ENCODE measurements at regions not wholly inside any gene's neighbourhood (a gene's known extent, or its start where the extent isn't known, plus 50 kb on each side); places are given as distances from the start of the nearest gene placed in this dataset.

GRCh38 chr3:147652651-147653366, 243.6 kb downstream of the ZIC1 start:
- H3K4me1 ChIP-seq = no peaks in the 10 kb centered on the region
- no peaks in the 10 kb centered on the region for H4K20me1 ChIP-seq
- no peak for TF ChIP-seq Cebpa-rat (IDR thresholded peaks at IDR 0.05)
- no peak overlapping the region for H3K4me2 ChIP-seq
- no peaks in the 10 kb centered on the region for H3K27me3 ChIP-seq
- no peak overlapping the region for H3K27ac ChIP-seq
- no peaks in the 10 kb centered on the region for H3K36me3 ChIP-seq
- no peak overlapping the region for H3K9ac ChIP-seq
- H3K9me3 ChIP-seq (replicated peaks in 1 of 11) = no peaks in the 10 kb centered on the region
- no peak overlapping the region for H3K4me3 ChIP-seq

DNA sequence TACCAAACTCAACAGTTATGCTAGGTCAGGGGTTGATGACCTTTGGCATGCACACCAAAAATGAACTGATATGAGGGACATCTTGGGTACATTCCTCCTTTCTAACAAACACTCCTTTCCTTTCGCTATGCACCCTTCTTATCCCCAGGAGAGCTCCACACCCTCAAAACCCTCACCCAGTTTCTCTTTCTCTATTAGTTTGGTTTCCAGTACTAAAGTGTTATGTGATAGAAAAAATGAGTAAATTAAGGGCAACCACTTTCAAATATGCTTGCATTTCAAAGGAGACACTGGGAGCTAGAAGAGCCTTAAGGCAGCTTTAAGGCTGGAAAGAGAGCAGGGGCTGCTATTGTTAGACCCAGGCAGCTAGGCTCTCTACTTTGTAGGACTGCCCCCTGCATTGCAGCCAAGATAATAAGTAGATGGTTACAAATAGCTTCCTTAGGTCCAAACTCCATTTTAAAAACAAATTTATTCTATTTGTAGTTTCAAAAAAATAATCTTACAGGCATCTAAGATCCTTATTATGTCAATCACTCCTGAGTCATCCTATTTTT, 244.3 kb downstream of the ZIC1 start:
- H3K36me3 ChIP-seq = no peaks in the 10 kb centered on the region
- H3K27me3 ChIP-seq = no peaks in the 10 kb centered on the region
- H3K4me1 ChIP-seq = no peaks in the 10 kb centered on the region
- no peak for TF ChIP-seq Cebpa-rat (IDR thresholded peaks at IDR 0.05)
- H3K4me3 ChIP-seq = no peak overlapping the region
- H3K27ac ChIP-seq = no peak overlapping the region
- H3K9me3 ChIP-seq (replicated peaks in 1 of 11) = no peaks in the 10 kb centered on the region
- no peak overlapping the region for H3K4me2 ChIP-seq
- no peak overlapping the region for H3K9ac ChIP-seq
- no peaks in the 10 kb centered on the region for H4K20me1 ChIP-seq

DNA sequence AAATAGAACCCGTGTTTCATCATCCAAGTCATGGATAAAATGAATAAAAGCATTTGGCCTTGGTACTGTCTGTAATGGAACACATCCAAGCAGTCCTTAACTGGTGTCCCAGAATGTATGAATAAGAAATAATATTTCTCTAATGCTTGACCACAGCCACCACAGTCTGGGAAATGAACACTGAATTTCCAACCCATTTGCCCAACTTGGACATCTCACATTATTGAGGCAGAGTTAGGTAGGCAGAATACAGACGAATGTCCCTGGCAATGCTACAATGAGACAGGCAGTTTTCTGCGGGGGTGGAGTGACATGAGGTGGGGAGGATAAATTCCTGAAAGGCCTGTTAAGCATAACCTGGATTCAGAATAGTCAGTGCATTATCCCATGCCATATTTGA, 245.7 kb downstream of the ZIC1 start:
- no peak for TF ChIP-seq Cebpa-rat (IDR thresholded peaks at IDR 0.05)
- Histone ChIP-seq H3K4me3 (no peak overlapping the region), H3K9me3 (replicated peaks in 1 of 11) (no peaks in the 10 kb centered on the region), H3K4me2 (no peak overlapping the region), H3K36me3 (no peaks in the 10 kb centered on the region), H4K20me1 (no peaks in the 10 kb centered on the region), H3K27ac (no peak overlapping the region), H3K4me1 (peaks cover 0 to 10% (median 0%) of the 10 kb centered on the region in 10 experiments; a peak in 3 of 20 replicates), H3K9ac (no peak overlapping the region), H3K27me3 (no peaks in the 10 kb centered on the region)

GRCh38 chr3:147655236-147655635, 246.1 kb downstream of the ZIC1 start:
- Histone ChIP-seq H3K9me3 (replicated peaks in 1 of 11) (no peaks in the 10 kb centered on the region), H4K20me1 (no peaks in the 10 kb centered on the region), H3K36me3 (no peaks in the 10 kb centered on the region), H3K4me1 (peaks cover 0 to 10% (median 0%) of the 10 kb centered on the region in 10 experiments; a peak in 3 of 20 replicates), H3K4me3 (no peak overlapping the region), H3K4me2 (no peak overlapping the region), H3K27me3 (no peaks in the 10 kb centered on the region), H3K27ac (no peak overlapping the region), H3K9ac (no peak overlapping the region)
- TF ChIP-seq Cebpa-rat (IDR thresholded peaks at IDR 0.05) = no peak

- Histone ChIP-seq H3K36me3 (no peaks in the 10 kb centered on the region), H3K27ac (no peak overlapping the region), H3K4me2 (no peak overlapping the region), H3K9ac (no peak overlapping the region), H3K4me3 (no peak overlapping the region), H3K4me1 (peaks cover 0 to 10% (median 0%) of the 10 kb centered on the region in 10 experiments; a peak in 3 of 20 replicates), H3K9me3 (replicated peaks in 1 of 11) (no peaks in the 10 kb centered on the region), H3K27me3 (no peaks in the 10 kb centered on the region), H4K20me1 (no peaks in the 10 kb centered on the region)
- TF ChIP-seq Cebpa-rat (IDR thresholded peaks at IDR 0.05) = no peak
These were observed 246.9 kb downstream of the ZIC1 start for GRCh38 chr3:147656023-147656422.

GRCh38 chr3:147661916-147662315, 252.8 kb downstream of the ZIC1 start:
- no peaks in the 10 kb centered on the region for H3K9me3 ChIP-seq (replicated peaks in 1 of 11)
- H3K4me3 ChIP-seq = no peak overlapping the region
- no peaks in the 10 kb centered on the region for H3K27me3 ChIP-seq

DNA sequence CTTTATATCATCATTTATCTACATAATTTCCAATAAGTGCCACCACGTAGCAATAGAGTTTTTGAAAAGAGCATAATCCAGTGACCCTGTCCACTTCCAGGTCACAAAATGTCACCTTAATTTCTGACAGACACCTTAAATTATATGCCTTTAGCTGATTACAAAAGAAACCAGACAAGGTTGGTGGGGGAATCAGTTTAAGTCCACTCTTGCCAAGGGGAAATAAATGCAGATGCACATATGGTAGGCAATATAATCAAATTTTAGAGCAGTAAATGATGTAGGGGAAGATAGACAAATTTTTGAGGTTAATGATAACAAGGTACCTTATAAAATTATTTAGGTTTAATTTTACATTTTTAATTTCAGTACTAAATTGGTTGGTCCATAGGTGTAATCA, 253.5 kb downstream of the ZIC1 start:
- Histone ChIP-seq H4K20me1 (no peaks in the 10 kb centered on the region), H3K9ac (no peak overlapping the region), H3K27me3 (no peaks in the 10 kb centered on the region), H3K4me3 (no peak overlapping the region), H3K27ac (no peak overlapping the region), H3K4me1 (peaks cover 0 to 10% (median 0%) of the 10 kb centered on the region in 10 experiments; a peak in 3 of 20 replicates), H3K4me2 (no peak overlapping the region), H3K36me3 (no peaks in the 10 kb centered on the region), H3K9me3 (replicated peaks in 1 of 11) (no peaks in the 10 kb centered on the region)
- no peak for TF ChIP-seq Cebpa-rat (IDR thresholded peaks at IDR 0.05)

More at GRCh38 chr3:147661916-147662315, 252.8 kb downstream of the ZIC1 start:
- H3K4me2 ChIP-seq = no peak overlapping the region
- no peak overlapping the region for H3K9ac ChIP-seq
- no peaks in the 10 kb centered on the region for H4K20me1 ChIP-seq
- H3K36me3 ChIP-seq = no peaks in the 10 kb centered on the region
- peaks cover 0 to 10% (median 0%) of the 10 kb centered on the region in 10 experiments; a peak in 3 of 20 replicates for H3K4me1 ChIP-seq
- H3K27ac ChIP-seq = no peak overlapping the region
- no peak for TF ChIP-seq Cebpa-rat (IDR thresholded peaks at IDR 0.05)

- no peak for TF ChIP-seq Cebpa-rat (IDR thresholded peaks at IDR 0.05)
- Histone ChIP-seq H3K4me2 (no peak overlapping the region), H3K9ac (no peak overlapping the region), H3K4me3 (no peak overlapping the region), H3K4me1 (no peaks in the 10 kb centered on the region), H3K27me3 (no peaks in the 10 kb centered on the region), H3K9me3 (replicated peaks in 1 of 11) (no peaks in the 10 kb centered on the region), H3K27ac (no peak overlapping the region), H3K36me3 (no peaks in the 10 kb centered on the region), H4K20me1 (no peaks in the 10 kb centered on the region)
These were observed 259.9 kb downstream of the ZIC1 start for GRCh38 chr3:147669077-147669476.

GRCh38 chr3:147672035-147672434, 262.9 kb downstream of the ZIC1 start:
- H3K4me3 ChIP-seq = no peak overlapping the region
- no peak overlapping the region for H3K27ac ChIP-seq
- H4K20me1 ChIP-seq = no peaks in the 10 kb centered on the region
- no peaks in the 10 kb centered on the region for H3K27me3 ChIP-seq
- no peak overlapping the region for H3K4me2 ChIP-seq
- no peak for TF ChIP-seq Cebpa-rat (IDR thresholded peaks at IDR 0.05)
- no peaks in the 10 kb centered on the region for H3K4me1 ChIP-seq
- no peaks in the 10 kb centered on the region for H3K36me3 ChIP-seq
- no peaks in the 10 kb centered on the region for H3K9me3 ChIP-seq (replicated peaks in 1 of 11)
- H3K9ac ChIP-seq = no peak overlapping the region

- TF ChIP-seq Cebpa-rat (IDR thresholded peaks at IDR 0.05) = no peak
- H3K9me3 ChIP-seq (replicated peaks in 1 of 11) = no peaks in the 10 kb centered on the region
- no peak overlapping the region for H3K4me2 ChIP-seq
- no peaks in the 10 kb centered on the region for H3K36me3 ChIP-seq
- no peak overlapping the region for H3K9ac ChIP-seq
- no peak overlapping the region for H3K27ac ChIP-seq
- no peaks in the 10 kb centered on the region for H4K20me1 ChIP-seq
- no peaks in the 10 kb centered on the region for H3K4me1 ChIP-seq
- H3K4me3 ChIP-seq = no peak overlapping the region
- no peaks in the 10 kb centered on the region for H3K27me3 ChIP-seq
These were observed 263.3 kb downstream of the ZIC1 start for GRCh38 chr3:147672436-147672835.
